Loucy (cell line): ENCODE measurements at regions not wholly inside any gene's neighbourhood (a gene's known extent, or its start where the extent isn't known, plus 50 kb on each side); places are given as distances from the start of the nearest gene placed in this dataset.

ENCODE experiments used
- H2AFZ ChIP-seq: fragments of 200-600 bp; sonication (generic); 2 replicates; pipeline ENCODE4 v1.6.0; 2016; ENCODE audit warnings: antibody characterized with exemption, mild to moderate bottlenecking, low read length, moderate library complexity
- H3F3A ChIP-seq: fragments of 200-600 bp; 2 replicates; pipeline ENCODE4 v1.6.0; 2016; ENCODE audit warnings: antibody characterized with exemption, low read depth, mild to moderate bottlenecking
- H3K27me3 ChIP-seq: fragments of 200-600 bp; sonication (generic); 2 replicates; pipeline ENCODE4 v1.6.1; 2014; ENCODE audit warnings: low read length, mild to moderate bottlenecking; ENCODE audit not compliant: insufficient read depth, poor library complexity, severe bottlenecking
- H3K36me3 ChIP-seq: fragments of 200-600 bp; sonication (generic); 2 replicates; pipeline ENCODE4 v1.6.1; 2016; ENCODE audit warnings: low read length; ENCODE audit not compliant: insufficient read depth
- H3K4me1 ChIP-seq: fragments of 200-600 bp; sonication (generic); 2 replicates; pipeline ENCODE4 v1.5.1; 2014; ENCODE audit warnings: low read length, mild to moderate bottlenecking; ENCODE audit not compliant: insufficient read depth, poor library complexity, severe bottlenecking
- H3K4me2 ChIP-seq: fragments of 200-600 bp; sonication (generic); 2 replicates; pipeline ENCODE4 v1.6.0; 2014; ENCODE audit warnings: antibody characterized with exemption, low read length, low read depth, mild to moderate bottlenecking; ENCODE audit not compliant: poor library complexity, severe bottlenecking
- H3K4me3 ChIP-seq: fragments of 200-600 bp; sonication (generic); 2 replicates; pipeline ENCODE4 v1.5.1; 2014; ENCODE audit warnings: low read length, mild to moderate bottlenecking, mixed read lengths; ENCODE audit not compliant: poor library complexity, severe bottlenecking
- H3K79me2 ChIP-seq: fragments of 200-600 bp; sonication (generic); 2 replicates; pipeline ENCODE4 v1.6.1; 2014; ENCODE audit warnings: low read length; ENCODE audit not compliant: insufficient read depth
- H3K9ac ChIP-seq: fragments of 200-600 bp; sonication (generic); 2 replicates; pipeline ENCODE4 v1.6.0; 2014; ENCODE audit warnings: mild to moderate bottlenecking, low read depth, low read length, moderate library complexity; ENCODE audit not compliant: poor library complexity, severe bottlenecking
- H3K9me2 ChIP-seq: fragments of 200-600 bp; sonication (generic); replicated peaks from 2 replicates; pipeline ENCODE4 v1.6.1; 2016; ENCODE audit warnings: low read depth, low read length, mixed read lengths
- H3K9me3 ChIP-seq: fragments of 200-600 bp; sonication (generic); 2 replicates; pipeline ENCODE4 v1.6.1; 2014; ENCODE audit warnings: mild to moderate bottlenecking, antibody characterized with exemption, low read length, low read depth; ENCODE audit not compliant: insufficient read depth
- H4K20me1 ChIP-seq: fragments of 200-600 bp; sonication (generic); 2 replicates; pipeline ENCODE4 v1.6.0; 2014; ENCODE audit warnings: antibody characterized with exemption, low read length, mild to moderate bottlenecking; ENCODE audit not compliant: insufficient read depth, poor library complexity, severe bottlenecking
- CTCF ChIP-seq: fragments of 200-600 bp; sonication (generic); conservative IDR thresholded peaks from 2 replicates; pipeline ENCODE4 v1.5.1; 2014; ENCODE audit warnings: mild to moderate bottlenecking, antibody characterized with exemption, low read length
- EZH2phosphoT487 ChIP-seq: fragments of 200-600 bp; IDR thresholded peaks from 2 replicates; pipeline ENCODE4 v1.6.1; 2018; ENCODE audit warnings: antibody characterized with exemption, mild to moderate bottlenecking, moderate library complexity, borderline replicate concordance

DNA sequence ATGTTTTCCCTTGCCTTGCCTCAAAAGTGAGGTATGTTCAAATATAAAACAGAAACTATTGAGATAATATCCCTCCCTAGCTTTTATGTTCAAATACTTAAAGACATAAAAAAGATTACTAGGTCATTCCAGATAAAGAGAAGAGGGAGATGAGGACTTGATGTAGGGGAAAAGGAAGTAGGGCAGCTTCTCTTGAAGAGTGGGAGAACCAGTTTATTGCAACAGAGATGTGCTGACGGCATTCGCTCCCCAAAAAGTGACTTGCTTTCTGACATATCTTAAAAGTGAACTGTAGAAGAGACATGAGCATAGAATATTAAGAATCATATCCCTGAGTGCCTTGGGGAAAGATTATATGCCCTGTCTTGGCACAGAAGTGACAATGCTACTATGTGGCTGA, 330.2 kb upstream of the NREP start:
- Histone ChIP-seq H3K9ac (no peak overlapping the region), H3K4me1 (no peaks in the 10 kb centered on the region), H3K9me2 (no peaks in the 10 kb centered on the region), H3K4me3 (no peak overlapping the region), H3K4me2 (no peak overlapping the region), H3K79me2 (no peaks in the 10 kb centered on the region), H4K20me1 (no peaks in the 10 kb centered on the region), H3K36me3 (no peaks in the 10 kb centered on the region), H3K27me3 (no peaks in the 10 kb centered on the region), H3K9me3 (no peaks in the 10 kb centered on the region), H2AFZ (no peak overlapping the region), H3F3A (no peaks in the 10 kb centered on the region)
- TF ChIP-seq CTCF = no peak
- TF ChIP-seq EZH2phosphoT487 = no peak

GRCh38 chr5:112086740-112087139, 329.7 kb upstream of the NREP start:
- no peaks in the 10 kb centered on the region for H3K9me3 ChIP-seq
- H2AFZ ChIP-seq = no peak overlapping the region
- H3K36me3 ChIP-seq = no peaks in the 10 kb centered on the region
- no peaks in the 10 kb centered on the region for H3K79me2 ChIP-seq
- no peaks in the 10 kb centered on the region for H4K20me1 ChIP-seq
- H3K4me2 ChIP-seq = no peak overlapping the region
- no peak for TF ChIP-seq EZH2phosphoT487
- no peak for TF ChIP-seq CTCF
- no peaks in the 10 kb centered on the region for H3F3A ChIP-seq
- H3K9ac ChIP-seq = no peak overlapping the region
- no peak overlapping the region for H3K4me3 ChIP-seq
- no peaks in the 10 kb centered on the region for H3K27me3 ChIP-seq
- no peaks in the 10 kb centered on the region for H3K4me1 ChIP-seq
- no peaks in the 10 kb centered on the region for H3K9me2 ChIP-seq

DNA sequence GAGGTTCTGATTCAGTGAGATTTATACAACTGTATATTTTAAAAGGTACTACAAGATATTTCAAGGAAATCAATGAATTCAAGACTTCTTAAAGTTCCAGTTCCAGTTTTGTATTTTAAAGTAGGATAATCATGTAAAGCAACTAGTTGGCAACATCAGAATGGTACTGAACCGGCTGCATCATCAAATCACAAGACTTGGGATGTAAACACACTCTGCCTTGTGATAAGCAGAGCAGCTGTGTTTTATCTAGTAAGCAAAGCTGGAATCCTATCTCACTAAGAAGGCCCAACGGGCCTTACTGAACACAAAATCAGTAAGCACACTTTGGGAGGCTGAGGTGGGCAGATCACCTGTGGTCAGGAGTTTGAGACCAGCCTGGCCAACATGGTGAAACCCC, 327.2 kb upstream of the NREP start:
- H3K9me2 ChIP-seq = no peaks in the 10 kb centered on the region
- H3F3A ChIP-seq = no peaks in the 10 kb centered on the region
- no peaks in the 10 kb centered on the region for H3K79me2 ChIP-seq
- H3K4me2 ChIP-seq = no peak overlapping the region
- no peaks in the 10 kb centered on the region for H3K27me3 ChIP-seq
- H3K9ac ChIP-seq = no peak overlapping the region
- H3K9me3 ChIP-seq = no peaks in the 10 kb centered on the region
- H3K4me1 ChIP-seq = no peaks in the 10 kb centered on the region
- H4K20me1 ChIP-seq = no peaks in the 10 kb centered on the region
- TF ChIP-seq CTCF = no peak
- no peak for TF ChIP-seq EZH2phosphoT487
- no peak overlapping the region for H2AFZ ChIP-seq
- H3K36me3 ChIP-seq = no peaks in the 10 kb centered on the region
- H3K4me3 ChIP-seq = no peak overlapping the region
